PC-3 (cell line): ENCODE measurements at regions not wholly inside any gene's neighbourhood (a gene's known extent, or its start where the extent isn't known, plus 50 kb on each side); places are given as distances from the start of the nearest gene placed in this dataset.

Source experiments
- ATAC-seq: fragments of 200-7000 bp; cut with Tn5 transposase; 2 replicates; pipeline ENCODE4 v1.9.1; 2020; ENCODE audit warnings: mild to moderate bottlenecking, moderate library complexity
- BruUV-seq: library from RNA; stranded (reverse); fragments of 400-500 nt; replicated peaks from 2 replicates; lab custom pipeline; 2021; lab: Mats Ljungman, UMichigan
- CTCF ChIA-PET: fragments of 300-600 bp; sonication (Branson Sonifier 250); formaldehyde crosslinking; loops from one replicate; lab custom pipeline; 2022; ENCODE audit warnings: antibody characterized with exemption; lab: Charles Lee
- POLR2A ChIA-PET: fragments of 300-600 bp; sonication (Branson Sonifier 250); formaldehyde crosslinking; loops from one replicate; lab custom pipeline; 2022; ENCODE audit warnings: antibody characterized with exemption; ENCODE audit not compliant: unreplicated experiment; lab: Charles Lee
- DNase-seq: peaks from one replicate; pipeline ENCODE4 v3.0.0-alpha.2; 2015
- H2AFZ ChIP-seq: fragments of 300-600 bp; sonication (generic); 2 replicates; pipeline ENCODE4 v1.6.0; 2016; ENCODE audit warnings: antibody characterized with exemption, low read length
- H3F3A ChIP-seq: fragments of 300-600 bp; sonication (generic); one replicate; pipeline ENCODE4 v1.6.0; 2017; ENCODE audit warnings: antibody characterized with exemption, low read length, control low read depth, mild to moderate bottlenecking; ENCODE audit not compliant: unreplicated experiment
- H3K27ac ChIP-seq: fragments of 300-600 bp; sonication (generic); 2 replicates; pipeline ENCODE4 v1.5.1; 2016; ENCODE audit warnings: mild to moderate bottlenecking, low read length
- H3K27me3 ChIP-seq: fragments of 300-600 bp; sonication (generic); 2 replicates; pipeline ENCODE4 v1.6.1; 2016; ENCODE audit warnings: low read length, mixed read lengths
- H3K36me3 ChIP-seq: fragments of 300-600 bp; sonication (generic); 2 replicates; pipeline ENCODE4 v1.6.1; 2016; ENCODE audit warnings: low read depth, mixed run types, low read length, mixed read lengths
- H3K4me1 ChIP-seq: fragments of 300-600 bp; sonication (generic); 2 replicates; pipeline ENCODE4 v1.5.1; 2016; ENCODE audit warnings: low read length; ENCODE audit not compliant: insufficient read depth
- H3K4me2 ChIP-seq: fragments of 300-600 bp; sonication (generic); 2 replicates; pipeline ENCODE4 v1.6.0; 2016; ENCODE audit warnings: low read length
- H3K4me3 ChIP-seq: fragments of 300-600 bp; sonication (generic); 2 replicates; pipeline ENCODE4 v1.5.1; 2016; ENCODE audit warnings: mild to moderate bottlenecking, low read length, mixed read lengths
- H3K79me2 ChIP-seq: fragments of 300-600 bp; sonication (generic); 2 replicates; pipeline ENCODE4 v1.6.1; 2017; ENCODE audit warnings: low read length, mixed read lengths
- H3K9ac ChIP-seq: fragments of 300-600 bp; sonication (generic); 2 replicates; pipeline ENCODE4 v1.6.0; 2016; ENCODE audit warnings: mild to moderate bottlenecking, low read length
- H3K9me2 ChIP-seq: fragments of 300-600 bp; sonication (generic); replicated peaks from 2 replicates; pipeline ENCODE4 v1.6.1; 2016; ENCODE audit warnings: mixed run types, low read length, mixed read lengths
- H3K9me3 ChIP-seq: fragments of 300-600 bp; sonication (generic); 2 replicates; pipeline ENCODE4 v1.6.1; 2016; ENCODE audit warnings: low read length, mixed read lengths
- H4K20me1 ChIP-seq: fragments of 300-600 bp; sonication (generic); 2 replicates; pipeline ENCODE4 v1.6.1; 2016; ENCODE audit warnings: low read length, mixed read lengths
- CTCF ChIP-seq: fragments of 300-600 bp; sonication (generic); conservative IDR thresholded peaks from 2 replicates; pipeline ENCODE4 v1.5.1; 2017; ENCODE audit warnings: antibody characterized with exemption, low read depth, mild to moderate bottlenecking, low read length
- EZH2 ChIP-seq: fragments of 300-600 bp; sonication (generic); IDR thresholded peaks from one replicate; pipeline ENCODE4 v1.6.1; 2017; ENCODE audit warnings: antibody characterized with exemption, mild to moderate bottlenecking, low read length; ENCODE audit not compliant: unreplicated experiment
- EZH2phosphoT487 ChIP-seq: fragments of 300-600 bp; sonication (generic); IDR thresholded peaks from 2 replicates; pipeline ENCODE4 v1.6.1; 2018; ENCODE audit warnings: mild to moderate bottlenecking, antibody characterized with exemption, low read length, borderline replicate concordance
- intact Hi-C: fragments of 100-400 bp; cut with micrococcal nuclease; formaldehyde crosslinking; loops from 2 replicates; pipeline ENCODE4 v1.9.0; 2023

DNA sequence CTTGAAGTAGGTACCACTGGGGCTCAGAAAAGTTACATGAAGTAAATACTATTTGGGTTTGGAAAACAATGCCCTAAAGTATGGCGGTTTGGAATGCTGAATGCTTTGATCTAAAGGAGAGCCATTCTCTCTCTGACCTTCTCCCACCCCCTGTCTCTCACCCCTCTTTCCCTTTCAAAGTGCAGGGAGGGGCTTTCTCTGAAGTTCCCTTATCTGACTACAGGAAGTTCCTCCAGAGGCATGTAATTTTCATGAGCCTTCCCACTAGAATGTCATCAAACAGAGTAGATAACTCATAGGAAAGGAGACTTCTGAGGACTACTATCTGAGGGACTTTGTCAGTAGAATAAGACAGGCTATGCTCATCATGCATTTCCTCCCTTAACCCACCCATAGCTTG, 216.7 kb upstream of the PCSK2 start:
- intact Hi-C loops: no loop called here
- Histone ChIP-seq H3K4me3 (no peak overlapping the region), H3K36me3 (no peaks in the 10 kb centered on the region), H3K9me3 (no peaks in the 10 kb centered on the region), H3K4me2 (no peak overlapping the region), H2AFZ (no peak overlapping the region), H3K79me2 (no peaks in the 10 kb centered on the region), H3K27ac (no peak overlapping the region), H3F3A (no peaks in the 10 kb centered on the region), H3K9me2 (no peaks in the 10 kb centered on the region), H3K9ac (no peak overlapping the region), H3K27me3 (peaks cover 49% of the 10 kb centered on the region), H3K4me1 (no peaks in the 10 kb centered on the region), H4K20me1 (no peaks in the 10 kb centered on the region)
- no TSS peak for BruUV-seq
- CTCF ChIA-PET: no interaction called here
- POLR2A ChIA-PET: no interaction called here
- TF ChIP-seq CTCF (no peak), EZH2phosphoT487 (no peak), EZH2 (no peak)
- no peak for ATAC-seq
- DNase-seq: no peak

DNA sequence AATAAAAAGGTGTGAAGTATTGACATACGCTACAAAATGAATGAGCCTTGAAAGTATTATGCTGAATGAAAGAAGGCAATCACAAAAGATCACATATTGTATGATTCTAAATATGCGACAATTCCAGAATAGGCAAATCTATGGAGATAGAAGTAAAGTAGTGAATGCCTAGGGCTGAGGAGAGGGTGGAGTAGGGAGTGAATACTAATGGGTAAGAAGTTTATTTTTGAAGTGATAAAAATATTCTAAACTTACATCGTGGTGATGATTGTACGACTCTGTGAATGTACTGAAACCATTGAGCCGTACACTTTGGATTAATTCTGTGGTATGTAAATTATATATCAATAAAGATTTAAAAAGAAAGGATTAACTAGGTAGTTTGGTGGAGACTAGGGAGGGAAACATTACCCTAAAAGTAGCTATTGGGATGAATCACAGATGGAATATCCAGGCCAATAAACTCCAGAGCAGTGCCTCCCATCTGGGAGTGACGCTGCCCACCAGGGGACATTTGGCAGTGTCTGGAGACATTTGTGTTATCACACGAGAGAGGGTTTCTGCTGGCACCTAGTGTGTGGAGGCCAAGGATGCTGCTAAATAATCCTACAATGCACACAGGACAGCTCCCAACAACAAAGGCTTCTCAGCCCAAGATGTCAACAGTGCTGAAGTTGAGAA, 214.2 kb upstream of the PCSK2 start:
- CTCF ChIA-PET: no interaction called here
- Histone ChIP-seq H3K4me3 (no peak overlapping the region), H3K9ac (no peak overlapping the region), H3F3A (no peaks in the 10 kb centered on the region), H3K27ac (no peak overlapping the region), H3K4me1 (no peaks in the 10 kb centered on the region), H3K36me3 (no peaks in the 10 kb centered on the region), H3K4me2 (no peak overlapping the region), H4K20me1 (no peaks in the 10 kb centered on the region), H3K79me2 (no peaks in the 10 kb centered on the region), H3K9me2 (no peaks in the 10 kb centered on the region), H2AFZ (no peak overlapping the region), H3K9me3 (no peaks in the 10 kb centered on the region), H3K27me3 (peaks cover 28% of the 10 kb centered on the region)
- TF ChIP-seq CTCF (no peak), EZH2 (no peak), EZH2phosphoT487 (no peak)
- POLR2A ChIA-PET: no interaction called here
- DNase-seq (no peak), ATAC-seq (no peak)
- intact Hi-C loops: no loop called here
- no TSS peak for BruUV-seq

DNA sequence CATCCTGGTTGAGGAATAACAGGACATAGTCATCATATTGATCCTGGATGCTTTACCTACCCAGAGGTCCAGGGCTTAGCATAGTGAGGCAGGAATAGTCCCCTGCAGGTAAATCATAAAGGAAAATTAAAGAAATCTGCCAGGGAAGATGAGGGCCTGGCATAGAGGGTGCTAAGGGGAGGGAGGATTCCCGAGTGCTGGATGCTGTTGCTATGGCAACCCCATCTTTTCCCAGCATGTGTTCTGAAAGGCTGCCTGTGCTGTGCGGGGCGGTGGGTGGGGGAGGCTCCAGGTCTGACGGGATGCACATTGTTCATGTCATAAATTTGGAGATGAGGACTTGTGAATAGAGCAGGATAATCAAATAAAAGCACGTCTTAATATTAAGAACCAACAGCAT, 212.6 kb upstream of the PCSK2 start:
- no TSS peak for BruUV-seq
- no peaks in the 10 kb centered on the region for H4K20me1 ChIP-seq
- CTCF ChIA-PET: no interaction called here

More for the DNA sequence above, 212.6 kb upstream of the PCSK2 start:
- Histone ChIP-seq H3K9me2 (no peaks in the 10 kb centered on the region), H3F3A (no peaks in the 10 kb centered on the region), H3K27me3 (peaks cover 35% of the 10 kb centered on the region), H3K36me3 (no peaks in the 10 kb centered on the region), H3K27ac (no peak overlapping the region), H2AFZ (no peak overlapping the region), H3K4me3 (no peak overlapping the region), H3K79me2 (no peaks in the 10 kb centered on the region), H3K4me1 (no peaks in the 10 kb centered on the region), H3K9ac (no peak overlapping the region), H3K4me2 (no peak overlapping the region), H3K9me3 (no peaks in the 10 kb centered on the region)
- POLR2A ChIA-PET: no interaction called here
- no peak for TF ChIP-seq EZH2phosphoT487
- DNase-seq: no peak
- intact Hi-C loops: no loop called here
- ATAC-seq: no peak
